MM.1S (cell line): ENCODE measurements at regions not wholly inside any gene's neighbourhood (a gene's known extent, or its start where the extent isn't known, plus 50 kb on each side); places are given as distances from the start of the nearest gene placed in this dataset.

ENCODE experiments used
- DNase-seq: peaks from one replicate; pipeline ENCODE4 v3.0.0-alpha.2; 2015
- H2AFZ ChIP-seq: fragments of 300-600 bp; sonication (generic); 2 replicates; pipeline ENCODE4 v1.6.0; 2016; ENCODE audit warnings: antibody characterized with exemption, low read length
- H3F3A ChIP-seq: fragments of 300-600 bp; sonication (generic); 2 replicates; pipeline ENCODE4 v1.6.1; 2016; ENCODE audit warnings: mild to moderate bottlenecking, antibody characterized with exemption, low read length, moderate library complexity, mixed read lengths; ENCODE audit not compliant: insufficient read depth
- H3K27ac ChIP-seq: fragments of 300-600 bp; sonication (generic); 2 replicates; pipeline ENCODE4 v1.5.1; 2016; ENCODE audit warnings: mild to moderate bottlenecking, low read length
- H3K27me3 ChIP-seq: fragments of 300-600 bp; sonication (generic); replicated peaks from 2 replicates; pipeline ENCODE4 v1.6.0; 2016; ENCODE audit warnings: low read length; ENCODE audit not compliant: insufficient read depth
- H3K36me3 ChIP-seq: fragments of 300-600 bp; sonication (generic); replicated peaks from 2 replicates; pipeline ENCODE4 v1.6.1; 2016; ENCODE audit warnings: mild to moderate bottlenecking, low read length, mixed read lengths; ENCODE audit not compliant: insufficient read depth
- H3K4me1 ChIP-seq: fragments of 300-600 bp; sonication (generic); 2 replicates; pipeline ENCODE4 v1.6.1; 2016; ENCODE audit warnings: low read length, mixed read lengths
- H3K4me2 ChIP-seq: fragments of 300-600 bp; sonication (generic); 2 replicates; pipeline ENCODE4 v1.6.0; 2016; ENCODE audit warnings: low read depth, low read length
- H3K4me3 ChIP-seq: fragments of 300-600 bp; sonication (generic); 2 replicates; pipeline ENCODE4 v1.5.1; 2016; ENCODE audit warnings: low read length, mixed read lengths
- H3K79me2 ChIP-seq: fragments of 300-600 bp; sonication (generic); 2 replicates; pipeline ENCODE4 v1.6.1; 2016; ENCODE audit warnings: mixed run types, low read length, mixed read lengths
- H3K9ac ChIP-seq: fragments of 300-600 bp; sonication (generic); 2 replicates; pipeline ENCODE4 v1.6.1; 2016; ENCODE audit warnings: low read length, mixed read lengths
- H3K9me2 ChIP-seq: fragments of 300-600 bp; sonication (generic); replicated peaks from 2 replicates; pipeline ENCODE4 v1.6.1; 2016; ENCODE audit warnings: mild to moderate bottlenecking, low read length, mixed read lengths; ENCODE audit not compliant: insufficient read depth
- H3K9me3 ChIP-seq: fragments of 300-600 bp; sonication (generic); replicated peaks from 2 replicates; pipeline ENCODE4 v1.6.1; 2016; ENCODE audit warnings: mild to moderate bottlenecking, low read length, mixed read lengths; ENCODE audit not compliant: insufficient read depth
- H4K20me1 ChIP-seq: fragments of 300-600 bp; sonication (generic); 2 replicates; pipeline ENCODE4 v1.6.1; 2016; ENCODE audit warnings: mild to moderate bottlenecking, low read length, moderate library complexity, mixed read lengths; ENCODE audit not compliant: insufficient read depth
- EZH2 ChIP-seq: fragments of 300-600 bp; sonication (generic); optimal IDR thresholded peaks from 2 replicates; pipeline ENCODE3; 2017; ENCODE audit warnings: low read depth, mild to moderate bottlenecking, antibody characterized with exemption, low read length, mixed read lengths
- EZH2phosphoT487 ChIP-seq: fragments of 300-600 bp; sonication (generic); IDR thresholded peaks from 2 replicates; pipeline ENCODE4 v1.6.1; 2018; ENCODE audit warnings: antibody characterized with exemption, low read length
- TF ChIP-seq, protein P1 (sequence below): fragments of 300-600 bp; sonication (generic); IDR thresholded peaks from 2 replicates; pipeline ENCODE4 v1.5.1; 2016; ENCODE audit warnings: antibody characterized with exemption, low read length, mixed read lengths

DNA sequence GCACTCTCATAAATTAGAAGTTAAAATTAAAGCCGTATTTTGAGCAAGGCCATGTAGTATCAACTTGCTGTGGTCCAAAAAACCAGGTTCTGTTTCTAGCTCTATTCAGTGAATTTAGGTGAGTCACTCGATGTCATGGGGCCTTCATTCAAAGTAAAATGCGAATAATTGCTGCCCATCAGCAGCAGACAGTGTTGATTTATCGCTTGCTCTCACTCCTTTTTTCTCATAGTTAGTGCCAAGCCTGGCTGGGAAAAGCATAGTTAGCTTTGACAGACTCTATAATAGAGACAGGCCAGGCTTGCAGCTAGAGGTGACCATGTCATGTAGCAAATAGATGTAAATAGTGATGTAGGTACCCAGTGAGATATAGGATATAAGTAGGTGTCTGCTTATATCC lies 136.0 kb downstream of the EDN1 start:
- no peak overlapping the region for H3K27ac ChIP-seq
- H3F3A ChIP-seq: no peaks in the 10 kb centered on the region
- no peaks in the 10 kb centered on the region for H3K9me2 ChIP-seq
- H2AFZ ChIP-seq: no peak overlapping the region
- DNase-seq: no peak
- H3K4me2 ChIP-seq: no peak overlapping the region
- no peaks in the 10 kb centered on the region for H3K27me3 ChIP-seq
- H3K36me3 ChIP-seq: no peaks in the 10 kb centered on the region
- H3K4me1 ChIP-seq: no peaks in the 10 kb centered on the region
- H3K4me3 ChIP-seq: no peak overlapping the region
- H3K9ac ChIP-seq: no peak overlapping the region
- H3K79me2 ChIP-seq: no peaks in the 10 kb centered on the region
- TF ChIP-seq, protein P1, sequence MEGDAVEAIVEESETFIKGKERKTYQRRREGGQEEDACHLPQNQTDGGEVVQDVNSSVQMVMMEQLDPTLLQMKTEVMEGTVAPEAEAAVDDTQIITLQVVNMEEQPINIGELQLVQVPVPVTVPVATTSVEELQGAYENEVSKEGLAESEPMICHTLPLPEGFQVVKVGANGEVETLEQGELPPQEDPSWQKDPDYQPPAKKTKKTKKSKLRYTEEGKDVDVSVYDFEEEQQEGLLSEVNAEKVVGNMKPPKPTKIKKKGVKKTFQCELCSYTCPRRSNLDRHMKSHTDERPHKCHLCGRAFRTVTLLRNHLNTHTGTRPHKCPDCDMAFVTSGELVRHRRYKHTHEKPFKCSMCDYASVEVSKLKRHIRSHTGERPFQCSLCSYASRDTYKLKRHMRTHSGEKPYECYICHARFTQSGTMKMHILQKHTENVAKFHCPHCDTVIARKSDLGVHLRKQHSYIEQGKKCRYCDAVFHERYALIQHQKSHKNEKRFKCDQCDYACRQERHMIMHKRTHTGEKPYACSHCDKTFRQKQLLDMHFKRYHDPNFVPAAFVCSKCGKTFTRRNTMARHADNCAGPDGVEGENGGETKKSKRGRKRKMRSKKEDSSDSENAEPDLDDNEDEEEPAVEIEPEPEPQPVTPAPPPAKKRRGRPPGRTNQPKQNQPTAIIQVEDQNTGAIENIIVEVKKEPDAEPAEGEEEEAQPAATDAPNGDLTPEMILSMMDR: no peak
- TF ChIP-seq EZH2: no peak
- TF ChIP-seq EZH2phosphoT487: no peak
- no peaks in the 10 kb centered on the region for H3K9me3 ChIP-seq
- H4K20me1 ChIP-seq: no peaks in the 10 kb centered on the region

DNA sequence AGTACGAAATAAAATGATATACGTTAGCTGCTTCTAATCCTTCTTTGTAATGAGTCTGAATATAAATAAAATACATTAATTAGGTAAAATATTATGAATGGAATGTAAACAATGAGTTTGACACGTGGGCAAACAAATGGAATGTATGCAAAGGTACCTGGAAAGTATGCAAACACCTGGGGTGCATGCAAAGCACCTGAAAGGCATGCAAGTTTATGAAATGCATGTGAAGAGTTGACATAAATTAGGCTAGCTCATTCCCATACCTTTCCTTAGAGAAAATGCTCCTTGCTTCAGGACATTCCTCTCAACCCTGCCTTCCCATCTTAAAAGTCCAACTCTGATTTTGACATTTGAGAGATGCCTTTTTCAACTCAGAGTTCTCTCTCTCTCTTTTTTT lies 140.9 kb downstream of the EDN1 start:
- H3K79me2 ChIP-seq: no peaks in the 10 kb centered on the region
- TF ChIP-seq, protein P1: no peak
- TF ChIP-seq EZH2: no peak
- TF ChIP-seq EZH2phosphoT487: no peak
- no peak overlapping the region for H3K9ac ChIP-seq
- no peaks in the 10 kb centered on the region for H3K9me2 ChIP-seq
- no peaks in the 10 kb centered on the region for H3K4me1 ChIP-seq
- H3K4me2 ChIP-seq: no peak overlapping the region
- no peak for DNase-seq
- no peaks in the 10 kb centered on the region for H3K9me3 ChIP-seq
- no peak overlapping the region for H2AFZ ChIP-seq
- H3K4me3 ChIP-seq: no peak overlapping the region
- no peaks in the 10 kb centered on the region for H4K20me1 ChIP-seq
- H3F3A ChIP-seq: no peaks in the 10 kb centered on the region
- H3K27me3 ChIP-seq: no peaks in the 10 kb centered on the region
- H3K27ac ChIP-seq: no peak overlapping the region
- H3K36me3 ChIP-seq: no peaks in the 10 kb centered on the region

DNA sequence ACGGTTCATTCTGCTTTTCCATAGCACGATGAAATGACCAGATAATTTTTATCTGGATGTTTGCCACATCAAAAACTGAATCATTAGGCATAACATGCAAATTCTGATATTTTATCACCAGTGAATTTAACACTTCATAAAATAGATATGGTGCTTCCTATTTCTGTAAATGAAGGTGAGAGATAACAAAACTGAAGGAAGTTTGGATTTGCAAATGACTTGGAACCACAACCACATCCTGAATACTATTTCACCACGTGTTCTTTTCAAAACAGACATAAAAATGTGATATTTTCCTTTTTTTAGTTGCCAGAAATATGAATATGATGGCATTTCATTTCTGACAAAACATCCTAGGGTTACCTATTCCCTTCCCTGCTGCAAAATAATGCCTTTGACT lies 146.1 kb downstream of the EDN1 start:
- no peak for DNase-seq
- Histone ChIP-seq H3F3A (no peaks in the 10 kb centered on the region), H3K9ac (no peak overlapping the region), H3K27ac (no peak overlapping the region), H3K9me3 (no peaks in the 10 kb centered on the region), H3K4me1 (no peaks in the 10 kb centered on the region), H3K79me2 (no peaks in the 10 kb centered on the region), H3K4me3 (no peak overlapping the region), H3K36me3 (no peaks in the 10 kb centered on the region), H3K27me3 (no peaks in the 10 kb centered on the region), H3K9me2 (no peaks in the 10 kb centered on the region), H4K20me1 (no peaks in the 10 kb centered on the region), H3K4me2 (no peak overlapping the region), H2AFZ (no peak overlapping the region)
- TF ChIP-seq EZH2phosphoT487: no peak
- no peak for TF ChIP-seq EZH2
- TF ChIP-seq, protein P1: no peak

DNA sequence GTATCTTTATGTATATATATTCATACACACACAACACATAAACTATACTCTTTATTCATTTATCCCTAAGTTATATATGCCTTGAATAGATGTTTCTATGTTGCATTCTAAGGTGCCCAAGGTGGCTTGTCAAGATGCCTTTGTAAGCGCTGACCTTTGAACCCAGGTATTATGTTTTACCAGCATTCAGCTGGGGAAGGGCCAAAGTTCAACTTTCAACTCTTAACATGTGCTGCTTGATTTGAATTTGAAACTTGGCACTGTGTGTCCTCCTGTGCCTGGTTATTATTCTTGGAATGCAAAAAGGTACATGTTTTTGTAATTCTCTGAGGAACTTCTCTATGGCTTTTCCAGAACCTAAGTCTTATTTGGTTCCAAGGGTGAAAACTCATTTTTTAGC lies 146.5 kb downstream of the EDN1 start:
- Histone ChIP-seq H3K27me3 (no peaks in the 10 kb centered on the region), H3K36me3 (no peaks in the 10 kb centered on the region)

More for the DNA sequence above, 146.5 kb downstream of the EDN1 start:
- TF ChIP-seq, protein P1: no peak
- no peak for TF ChIP-seq EZH2
- no peak for TF ChIP-seq EZH2phosphoT487
- Histone ChIP-seq H3K4me1 (no peaks in the 10 kb centered on the region), H3K27ac (no peak overlapping the region), H3K9me3 (no peaks in the 10 kb centered on the region), H3K79me2 (no peaks in the 10 kb centered on the region), H3F3A (no peaks in the 10 kb centered on the region), H2AFZ (no peak overlapping the region), H3K9ac (no peak overlapping the region), H3K4me3 (no peak overlapping the region), H4K20me1 (no peaks in the 10 kb centered on the region), H3K9me2 (no peaks in the 10 kb centered on the region), H3K4me2 (no peak overlapping the region)
- DNase-seq: no peak
